ENCODE measurements at regions not wholly inside any gene's neighbourhood (a gene's known extent, or its start where the extent isn't known, plus 50 kb on each side); places are given as distances from the start of the nearest gene placed in this dataset.

DNA sequence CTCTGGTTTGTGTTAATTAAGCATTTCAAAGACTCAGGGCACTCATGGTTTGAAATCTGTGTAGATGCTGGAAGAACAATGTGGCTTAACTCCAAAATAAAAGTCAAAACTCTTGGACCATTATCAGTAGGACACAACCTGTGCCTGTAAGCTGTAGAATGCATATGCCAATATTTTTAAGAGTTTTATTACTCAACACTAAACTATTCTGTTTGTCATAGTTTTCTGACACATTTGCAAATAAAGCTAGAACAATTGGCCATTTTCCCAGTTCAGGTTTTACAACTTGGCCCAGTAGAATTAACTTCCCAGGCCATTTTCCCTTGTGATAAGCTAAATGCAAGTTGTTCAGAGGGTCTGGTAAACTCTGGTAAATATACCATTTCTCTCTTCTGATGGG, 713.1 kb downstream of the CBLN2 start:
- TF ChIP-seq, protein P1, sequence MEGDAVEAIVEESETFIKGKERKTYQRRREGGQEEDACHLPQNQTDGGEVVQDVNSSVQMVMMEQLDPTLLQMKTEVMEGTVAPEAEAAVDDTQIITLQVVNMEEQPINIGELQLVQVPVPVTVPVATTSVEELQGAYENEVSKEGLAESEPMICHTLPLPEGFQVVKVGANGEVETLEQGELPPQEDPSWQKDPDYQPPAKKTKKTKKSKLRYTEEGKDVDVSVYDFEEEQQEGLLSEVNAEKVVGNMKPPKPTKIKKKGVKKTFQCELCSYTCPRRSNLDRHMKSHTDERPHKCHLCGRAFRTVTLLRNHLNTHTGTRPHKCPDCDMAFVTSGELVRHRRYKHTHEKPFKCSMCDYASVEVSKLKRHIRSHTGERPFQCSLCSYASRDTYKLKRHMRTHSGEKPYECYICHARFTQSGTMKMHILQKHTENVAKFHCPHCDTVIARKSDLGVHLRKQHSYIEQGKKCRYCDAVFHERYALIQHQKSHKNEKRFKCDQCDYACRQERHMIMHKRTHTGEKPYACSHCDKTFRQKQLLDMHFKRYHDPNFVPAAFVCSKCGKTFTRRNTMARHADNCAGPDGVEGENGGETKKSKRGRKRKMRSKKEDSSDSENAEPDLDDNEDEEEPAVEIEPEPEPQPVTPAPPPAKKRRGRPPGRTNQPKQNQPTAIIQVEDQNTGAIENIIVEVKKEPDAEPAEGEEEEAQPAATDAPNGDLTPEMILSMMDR (IDR thresholded peaks at IDR 0.05; ENCODE audit: borderline replicate concordance, extremely low read depth, low read length, poor library complexity, severe bottlenecking): no peak
- TF ChIP-seq EZH2 (IDR thresholded peaks at IDR 0.05; ENCODE audit: borderline replicate concordance, low read depth, low read length, severe bottlenecking): no peak
